Iris pigment epithelial cell (primary cell): ENCODE measurements at regions not wholly inside any gene's neighbourhood (a gene's known extent, or its start where the extent isn't known, plus 50 kb on each side); places are given as distances from the start of the nearest gene placed in this dataset.
A peak's percentile ranks its signal among the peaks of the same experiment; 100 is the strongest.

Source experiments
- DNase-seq: peaks from one replicate; pipeline ENCODE4 v3.0.0-alpha.2; 2011; ENCODE audit warnings: low read depth

DNA sequence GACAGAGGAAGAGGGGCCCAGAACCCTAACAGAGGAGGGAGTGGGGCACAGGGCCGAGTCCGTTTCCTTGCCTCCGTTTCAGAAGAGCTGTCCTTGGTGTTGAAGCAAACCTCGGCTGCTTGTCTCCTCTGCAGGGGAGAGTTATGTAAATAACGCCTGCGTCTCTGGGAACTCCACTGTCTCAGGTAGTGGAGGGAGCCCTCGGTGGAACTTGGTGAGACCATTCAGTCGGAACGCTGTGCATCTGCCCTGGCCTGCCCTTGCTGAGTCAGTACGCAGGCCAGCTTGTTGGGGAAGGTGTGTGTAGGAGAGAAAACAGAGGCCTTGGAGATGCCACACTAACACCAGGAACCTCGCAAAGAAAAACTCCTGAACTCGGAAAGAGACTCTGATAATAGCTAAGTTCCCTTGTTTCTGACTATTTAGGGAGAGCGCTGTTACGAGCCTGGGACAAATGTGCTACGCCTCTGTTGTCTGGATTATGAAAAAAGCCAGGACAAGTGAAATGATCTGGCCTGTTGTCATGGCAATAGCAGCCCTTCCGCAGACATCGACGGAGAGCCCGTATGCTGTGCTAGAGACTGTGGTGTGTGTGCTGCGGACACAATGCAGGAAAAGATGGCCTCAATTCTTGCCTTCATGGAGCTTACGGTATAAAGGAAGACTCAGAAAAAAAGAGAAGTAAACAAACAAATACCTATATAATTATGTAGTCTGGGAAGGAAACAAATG lies 94.6 kb upstream of the AKT3 start:
- peak; percentile 64 for DNase-seq

GRCh38 chr1:243943671-243944428 lies 93.8 kb upstream of the AKT3 start:
- DNase-seq: no peak

- DNase-seq: no peak
These were observed 92.4 kb upstream of the AKT3 start for GRCh38 chr1:243942196-243943150.

GRCh38 chr1:243940451-243940850 lies 90.4 kb upstream of the AKT3 start:
- no peak for DNase-seq

GRCh38 chr1:243939167-243939848 lies 89.3 kb upstream of the AKT3 start:
- DNase-seq: peak; percentile 44

- no peak for DNase-seq
These were observed 88.2 kb upstream of the AKT3 start for GRCh38 chr1:243938208-243938607.

GRCh38 chr1:243933495-243933894 lies 83.5 kb upstream of the AKT3 start:
- no peak for DNase-seq

GRCh38 chr1:243931957-243932356 lies 81.9 kb upstream of the AKT3 start:
- no peak for DNase-seq

- peak; percentile 50 for DNase-seq
These were observed 81.0 kb upstream of the AKT3 start for GRCh38 chr1:243930822-243931671.

GRCh38 chr1:243927381-243927780 lies 77.3 kb upstream of the AKT3 start:
- DNase-seq: no peak

DNA sequence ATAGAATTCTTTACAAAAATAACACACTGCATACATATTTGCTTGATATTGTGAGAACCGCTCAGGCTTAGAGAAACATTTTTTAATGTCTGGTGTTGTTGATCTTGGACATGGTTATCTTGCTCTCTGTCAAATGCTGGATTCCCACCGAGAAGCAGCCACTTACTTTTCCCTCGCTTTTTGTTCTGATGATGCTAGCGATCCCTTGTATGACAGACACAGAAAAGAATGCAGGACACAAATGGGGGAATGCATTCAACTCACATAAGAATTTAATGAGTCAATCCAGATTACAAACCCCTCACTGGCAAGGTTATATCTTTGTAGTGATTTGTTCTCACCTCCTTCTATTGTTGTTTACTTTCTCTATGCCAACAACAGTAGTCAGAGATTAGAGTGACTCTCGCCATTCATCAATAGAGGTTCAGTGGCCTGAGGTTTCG lies 76.8 kb upstream of the AKT3 start:
- DNase-seq: peak; percentile 94

DNA sequence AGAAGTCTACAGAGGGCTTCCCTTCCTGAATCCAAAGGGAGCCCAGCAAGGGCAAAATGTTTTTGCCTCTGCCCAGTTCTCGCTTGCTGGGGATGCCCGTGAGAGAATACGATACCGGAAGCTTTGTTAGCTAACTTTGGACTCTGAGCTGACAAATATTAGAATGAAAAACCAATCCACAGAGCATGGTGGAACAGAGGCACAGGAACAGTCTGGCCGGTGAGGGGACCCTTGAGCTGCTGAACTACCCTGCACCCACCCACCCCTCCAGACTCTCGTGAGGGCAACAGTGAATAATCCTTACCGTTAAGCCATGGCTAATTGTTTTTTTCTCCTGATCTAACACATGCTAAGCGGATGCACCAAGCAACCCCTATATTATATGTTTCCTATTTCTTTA lies 76.3 kb upstream of the AKT3 start:
- no peak for DNase-seq

GRCh38 chr1:243924588-243925349 lies 74.7 kb upstream of the AKT3 start:
- DNase-seq: peak; percentile 28

- peak; percentile 62 for DNase-seq
These were observed 74.1 kb upstream of the AKT3 start for GRCh38 chr1:243924188-243924587.

DNA sequence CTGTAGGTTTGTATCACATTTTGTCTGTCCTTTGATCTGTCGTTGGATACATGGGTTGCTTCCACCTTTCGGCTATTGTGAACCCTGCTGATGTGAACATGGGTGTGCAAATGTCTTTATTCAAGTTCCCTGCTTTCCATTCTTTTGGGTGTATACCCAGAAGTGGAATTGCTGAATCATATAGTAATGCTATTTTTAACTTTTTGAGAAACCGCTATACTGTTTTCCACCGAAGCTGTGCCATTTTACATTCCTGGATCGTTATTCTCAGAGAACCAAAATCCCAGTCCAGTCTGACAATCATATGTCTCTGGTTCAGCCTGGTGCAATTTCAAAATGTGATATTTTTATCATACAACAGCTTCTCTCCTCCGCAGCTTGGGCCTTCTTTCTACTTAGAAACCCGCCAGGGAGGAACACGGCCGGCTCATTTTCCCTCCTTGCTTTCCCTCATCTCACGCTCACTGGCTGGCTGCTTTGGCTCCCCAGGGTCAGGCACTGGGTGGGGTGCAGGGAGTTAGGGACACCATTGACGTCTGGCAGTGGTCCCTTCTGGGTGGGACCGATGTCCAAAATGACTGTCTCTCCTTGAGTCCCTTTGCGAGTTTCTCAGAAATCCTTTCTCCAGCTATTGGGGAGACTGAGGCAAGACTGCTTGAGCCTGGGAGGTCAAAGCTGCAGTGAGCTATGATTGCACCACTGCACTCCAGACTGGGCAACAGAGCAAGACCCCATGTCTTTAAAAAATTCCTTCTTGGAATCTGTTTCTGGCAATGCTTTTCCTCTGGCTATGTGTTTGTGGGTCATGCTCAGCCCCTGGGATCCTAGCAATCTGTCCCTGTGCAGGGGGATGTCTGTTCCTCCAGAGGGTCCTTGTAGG lies 73.5 kb upstream of the AKT3 start:
- DNase-seq: no peak

GRCh38 chr1:243921111-243921510 lies 71.1 kb upstream of the AKT3 start:
- no peak for DNase-seq

GRCh38 chr1:243917863-243918565 lies 68.0 kb upstream of the AKT3 start:
- DNase-seq: peak; percentile 59

- DNase-seq: peak; percentile 95
These were observed 67.3 kb upstream of the AKT3 start for GRCh38 chr1:243917177-243917862.
